ENCODE measurements at regions not wholly inside any gene's neighbourhood (a gene's known extent, or its start where the extent isn't known, plus 50 kb on each side); places are given as distances from the start of the nearest gene placed in this dataset.

DNA sequence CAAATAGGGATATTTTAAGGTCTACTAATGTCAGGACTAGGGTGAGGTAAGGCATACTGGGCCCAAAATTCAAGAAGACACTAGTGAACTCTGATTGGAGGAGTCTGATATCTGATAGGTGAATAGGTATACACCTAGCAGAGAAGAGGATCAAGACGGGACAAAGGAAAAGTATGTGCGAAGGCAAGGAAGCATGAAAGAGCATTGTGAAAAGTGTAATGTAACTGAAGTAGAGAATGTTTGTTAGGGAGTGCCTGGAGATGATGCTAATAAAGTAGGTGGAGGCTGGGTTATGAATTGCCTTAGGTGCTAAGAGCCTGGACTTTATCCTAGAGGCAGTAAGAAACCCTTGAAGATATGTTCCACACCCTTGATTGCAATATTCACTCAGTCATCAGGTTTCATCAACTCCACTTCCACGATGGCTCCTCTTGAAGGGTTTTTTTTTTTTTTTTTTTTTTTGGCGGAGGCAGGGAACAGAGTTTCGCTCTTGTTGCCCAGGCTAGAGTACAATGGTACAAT lies 49.9 kb upstream of the XIAP start:
- DNase-seq (ENCODE audit: low spot score) = no peak
- Histone ChIP-seq H3K4me3 (no peak overlapping the region), H3K36me3 (no peaks in the 10 kb centered on the region), H2AFZ (replicated peaks) (no peak overlapping the region), H3K27ac (no peak overlapping the region), H3K79me2 (ENCODE audit: low read depth) (no peaks in the 10 kb centered on the region), H3K27me3 (no peaks in the 10 kb centered on the region), H3K9ac (no peak overlapping the region), H3F3A (ENCODE audit: low read depth) (no peaks in the 10 kb centered on the region), H3K4me1 (no peaks in the 10 kb centered on the region), H3K9me3 (ENCODE audit: low read depth) (no peaks in the 10 kb centered on the region), H4K20me1 (ENCODE audit: low read depth) (no peaks in the 10 kb centered on the region), H3K4me2 (no peak overlapping the region)
- peaks cover 4% of the 10 kb centered on the region for H3K9me3 Mint-ChIP-seq
- no peaks in the 10 kb centered on the region for H3K4me1 Mint-ChIP-seq
- TF ChIP-seq, protein P1, sequence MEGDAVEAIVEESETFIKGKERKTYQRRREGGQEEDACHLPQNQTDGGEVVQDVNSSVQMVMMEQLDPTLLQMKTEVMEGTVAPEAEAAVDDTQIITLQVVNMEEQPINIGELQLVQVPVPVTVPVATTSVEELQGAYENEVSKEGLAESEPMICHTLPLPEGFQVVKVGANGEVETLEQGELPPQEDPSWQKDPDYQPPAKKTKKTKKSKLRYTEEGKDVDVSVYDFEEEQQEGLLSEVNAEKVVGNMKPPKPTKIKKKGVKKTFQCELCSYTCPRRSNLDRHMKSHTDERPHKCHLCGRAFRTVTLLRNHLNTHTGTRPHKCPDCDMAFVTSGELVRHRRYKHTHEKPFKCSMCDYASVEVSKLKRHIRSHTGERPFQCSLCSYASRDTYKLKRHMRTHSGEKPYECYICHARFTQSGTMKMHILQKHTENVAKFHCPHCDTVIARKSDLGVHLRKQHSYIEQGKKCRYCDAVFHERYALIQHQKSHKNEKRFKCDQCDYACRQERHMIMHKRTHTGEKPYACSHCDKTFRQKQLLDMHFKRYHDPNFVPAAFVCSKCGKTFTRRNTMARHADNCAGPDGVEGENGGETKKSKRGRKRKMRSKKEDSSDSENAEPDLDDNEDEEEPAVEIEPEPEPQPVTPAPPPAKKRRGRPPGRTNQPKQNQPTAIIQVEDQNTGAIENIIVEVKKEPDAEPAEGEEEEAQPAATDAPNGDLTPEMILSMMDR (IDR thresholded peaks at IDR 0.05) = no peak
- TF ChIP-seq EZH2phosphoT487 (IDR thresholded peaks at IDR 0.05) = no peak
- TF ChIP-seq EZH2 (IDR thresholded peaks at IDR 0.05) = no peak
- no peak overlapping the region for H3K27ac Mint-ChIP-seq
- no peaks in the 10 kb centered on the region for H3K36me3 Mint-ChIP-seq
- no peak overlapping the region for H3K4me3 Mint-ChIP-seq
- no peaks in the 10 kb centered on the region for H3K27me3 Mint-ChIP-seq (ENCODE audit: insufficient read depth, low read depth)
